ENCODE measurements at regions not wholly inside any gene's neighbourhood (a gene's known extent, or its start where the extent isn't known, plus 50 kb on each side); places are given as distances from the start of the nearest gene placed in this dataset.

- DNase-seq (ENCODE audit: low read depth in 1 of 2, low spot score in 1 of 2): no peak
These were observed 224.1 kb downstream of the BCAT1 start for GRCh38 chr12:24724814-24725213.

- DNase-seq (ENCODE audit: low read depth in 1 of 2, low spot score in 1 of 2): no peak
These were observed 225.1 kb downstream of the BCAT1 start for GRCh38 chr12:24723759-24724158.

DNA sequence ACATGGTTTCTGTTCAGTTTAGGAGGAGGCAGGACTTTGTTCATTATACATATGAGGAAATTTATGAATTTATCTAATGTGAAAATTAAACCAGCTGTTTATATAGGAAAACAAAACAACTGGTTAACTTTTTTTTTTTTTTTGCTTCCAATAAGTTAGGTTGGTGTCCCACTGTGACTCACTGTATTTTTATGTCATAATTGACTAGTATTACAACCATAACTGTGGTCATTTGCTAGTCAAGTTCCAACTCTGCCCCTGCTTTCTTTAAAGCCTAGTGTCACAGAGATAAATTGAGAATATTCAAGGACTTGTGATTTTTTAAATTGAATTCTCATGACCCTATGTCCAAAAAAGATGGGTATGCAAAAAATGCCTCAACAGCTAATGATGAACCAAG, 227.7 kb downstream of the BCAT1 start:
- no peak for DNase-seq (ENCODE audit: low read depth in 1 of 2, low spot score in 1 of 2)

- DNase-seq (ENCODE audit: low read depth in 1 of 2, low spot score in 1 of 2): peak in 1 of 2 donors; percentile 2
These were observed 229.6 kb downstream of the BCAT1 start for GRCh38 chr12:24719293-24719721.

DNA sequence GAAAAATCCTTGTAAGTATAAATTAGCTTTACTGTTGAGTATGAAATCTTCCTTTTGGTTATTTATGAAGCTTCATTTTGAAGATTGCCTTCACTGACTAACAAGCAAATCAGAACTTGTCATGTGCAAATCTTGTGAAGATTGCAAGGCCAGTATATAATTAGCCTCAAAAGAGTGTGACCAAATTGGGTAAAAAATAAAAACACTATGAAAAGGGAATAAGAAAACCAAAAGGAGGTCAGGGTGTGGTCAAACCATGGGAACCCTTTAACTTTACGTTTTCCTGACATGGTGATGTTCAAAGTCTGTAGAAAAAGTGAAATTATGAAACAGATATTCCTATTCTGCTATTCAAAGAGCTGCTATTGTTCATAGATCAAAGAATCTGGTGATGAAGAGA, 230.3 kb downstream of the BCAT1 start:
- DNase-seq (ENCODE audit: low read depth in 1 of 2, low spot score in 1 of 2): no peak

DNA sequence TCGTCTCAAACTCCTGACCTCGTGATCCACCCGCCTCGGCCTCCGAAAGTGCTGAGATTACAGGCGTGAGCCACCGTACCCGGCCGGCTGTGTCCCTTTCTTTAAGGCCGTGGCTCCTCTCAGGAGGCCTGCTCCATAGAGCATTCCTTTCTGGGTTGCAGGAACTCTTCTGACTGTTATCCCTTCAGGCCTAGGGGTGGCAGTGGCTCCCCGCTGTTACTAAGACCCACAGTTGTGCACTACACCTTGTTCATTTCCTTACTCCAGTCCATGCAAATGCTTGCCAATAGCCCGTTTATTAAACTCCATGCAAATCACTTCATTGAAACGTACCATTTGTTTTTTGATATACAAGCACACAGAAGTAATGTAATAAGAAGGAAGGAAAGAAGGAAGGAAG, 234.7 kb downstream of the BCAT1 start:
- no peak for DNase-seq (ENCODE audit: low read depth in 1 of 2, low spot score in 1 of 2)

DNA sequence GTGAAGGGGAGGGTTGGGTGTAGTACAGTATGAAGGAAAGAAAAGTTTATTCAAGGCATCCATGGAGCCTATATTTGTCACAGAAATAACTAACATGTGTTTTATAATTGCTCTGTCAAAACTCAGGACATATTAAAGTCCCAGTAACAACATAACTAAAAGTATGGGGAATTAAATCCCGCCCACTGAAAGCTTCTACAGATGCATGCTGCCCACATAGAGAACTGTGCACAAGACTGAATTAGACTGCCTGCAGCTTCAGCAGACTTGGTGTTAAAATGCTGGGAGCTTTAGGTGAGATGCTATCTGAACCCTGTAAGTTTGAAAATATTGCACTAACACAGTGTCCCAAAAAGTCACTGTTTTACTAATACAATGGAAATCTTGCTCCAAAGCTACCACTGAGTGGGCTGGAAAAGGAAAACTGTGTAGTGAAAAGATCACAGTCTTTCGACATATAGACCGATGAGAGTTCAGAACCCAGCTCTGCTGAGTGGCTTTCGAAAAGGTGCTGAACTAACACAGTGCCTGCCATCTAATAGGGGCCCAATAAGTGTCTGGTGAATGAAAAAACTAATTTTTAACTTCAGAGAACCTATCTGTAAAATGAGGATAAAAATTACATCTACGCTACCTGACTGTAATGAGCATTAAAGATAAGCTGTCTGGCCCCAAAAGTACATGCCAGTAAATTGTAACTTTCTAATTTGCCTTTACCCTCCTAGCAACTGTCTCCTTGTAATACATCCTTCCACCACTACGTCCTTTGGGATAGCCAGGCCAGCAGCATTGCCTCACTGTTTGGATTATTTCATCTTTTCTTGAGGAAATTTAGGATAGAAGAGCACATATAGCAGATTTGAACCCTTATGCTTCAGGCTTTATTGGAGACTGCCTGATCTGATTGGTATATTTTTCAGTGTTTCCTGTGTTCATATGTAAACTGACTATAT, 237.6 kb downstream of the BCAT1 start:
- DNase-seq (ENCODE audit: low read depth in 1 of 2, low spot score in 1 of 2): no peak

DNA sequence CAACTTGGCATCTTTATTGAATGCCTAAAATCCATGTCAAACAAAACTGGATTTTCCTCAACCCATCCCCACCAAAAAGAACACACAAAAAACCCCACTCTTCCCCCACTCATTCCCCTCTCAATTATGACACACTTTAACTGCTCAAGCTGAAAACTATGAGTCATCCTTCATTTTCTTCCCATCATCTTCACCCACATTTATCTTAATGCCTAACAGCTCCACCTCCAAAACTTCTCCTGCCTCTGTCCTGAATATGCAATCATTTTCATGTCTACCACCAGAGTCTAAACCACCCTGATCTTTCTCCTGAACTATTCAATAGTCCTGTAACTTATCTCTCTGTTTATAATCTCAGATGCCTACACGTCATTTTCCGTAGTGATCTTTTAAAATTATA, 239.7 kb downstream of the BCAT1 start:
- DNase-seq (ENCODE audit: low read depth in 1 of 2, low spot score in 1 of 2): no peak

DNA sequence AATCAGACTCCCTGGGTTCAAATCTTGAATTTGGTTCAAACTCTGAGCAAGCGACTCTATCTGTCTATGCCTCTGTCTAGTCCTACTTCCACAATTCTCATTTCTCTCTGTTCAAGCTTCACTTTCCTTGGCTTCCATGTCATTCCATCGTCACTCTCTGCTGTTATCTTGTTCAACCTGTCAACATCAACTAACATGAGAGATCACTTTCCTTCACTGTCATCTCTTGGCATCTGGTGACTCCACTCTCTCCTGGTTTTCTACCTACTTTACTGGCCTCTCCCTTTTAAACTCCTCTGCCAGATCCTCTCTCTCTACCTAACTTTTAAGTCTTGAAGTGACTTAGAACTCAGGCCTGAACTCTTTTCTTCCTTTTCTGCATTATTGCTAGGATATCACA, 240.2 kb downstream of the BCAT1 start:
- no peak for DNase-seq (ENCODE audit: low read depth in 1 of 2, low spot score in 1 of 2)

GRCh38 chr12:24708043-24708442, 240.9 kb downstream of the BCAT1 start:
- no peak for DNase-seq (ENCODE audit: low read depth in 1 of 2, low spot score in 1 of 2)

DNA sequence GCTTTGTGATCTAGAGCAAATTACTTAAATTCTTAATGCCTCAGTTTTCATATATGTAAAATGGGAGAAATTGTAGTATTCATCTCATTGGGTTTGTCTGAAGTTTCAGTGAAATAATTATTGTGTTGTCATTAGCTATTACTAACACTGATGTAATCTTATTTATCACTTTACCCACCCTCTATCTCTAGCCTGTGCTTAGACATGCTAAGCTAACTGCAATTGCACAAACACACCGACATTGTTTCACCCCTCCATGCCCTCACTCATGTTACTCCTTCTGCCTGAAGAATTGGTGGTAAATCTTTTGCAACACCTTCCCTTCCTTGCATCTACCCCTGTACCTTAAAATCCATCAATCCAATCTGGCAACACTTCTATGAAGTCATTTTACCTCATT, 241.6 kb downstream of the BCAT1 start:
- DNase-seq (ENCODE audit: low read depth in 1 of 2, low spot score in 1 of 2): no peak

GRCh38 chr12:24705741-24706358, 243.1 kb downstream of the BCAT1 start:
- no peak for DNase-seq (ENCODE audit: low read depth in 1 of 2, low spot score in 1 of 2)

GRCh38 chr12:24705216-24705615, 243.7 kb downstream of the BCAT1 start:
- DNase-seq (ENCODE audit: low read depth in 1 of 2, low spot score in 1 of 2): no peak

GRCh38 chr12:24701343-24701742, 247.6 kb downstream of the BCAT1 start:
- DNase-seq (ENCODE audit: low read depth in 1 of 2, low spot score in 1 of 2): no peak

DNA sequence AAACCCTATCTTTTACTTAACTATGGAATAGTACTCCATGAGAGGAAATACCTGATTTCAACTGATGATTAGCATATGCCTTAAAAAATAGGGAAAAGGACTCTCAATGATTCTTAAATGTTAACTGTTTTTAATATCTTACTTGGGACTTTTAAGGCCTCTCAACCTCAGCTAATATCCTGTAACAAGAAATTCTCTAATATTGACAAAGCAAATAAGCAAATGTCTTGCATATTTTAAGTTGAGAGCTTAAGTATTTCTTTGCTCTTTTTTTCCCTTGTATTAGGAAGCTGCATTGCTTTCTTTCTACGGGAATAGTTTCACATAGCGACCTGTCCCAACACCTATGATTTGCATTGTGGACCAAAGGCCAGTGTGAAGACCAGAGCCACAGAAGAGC, 249.9 kb downstream of the BCAT1 start:
- DNase-seq (ENCODE audit: low read depth in 1 of 2, low spot score in 1 of 2): no peak

DNA sequence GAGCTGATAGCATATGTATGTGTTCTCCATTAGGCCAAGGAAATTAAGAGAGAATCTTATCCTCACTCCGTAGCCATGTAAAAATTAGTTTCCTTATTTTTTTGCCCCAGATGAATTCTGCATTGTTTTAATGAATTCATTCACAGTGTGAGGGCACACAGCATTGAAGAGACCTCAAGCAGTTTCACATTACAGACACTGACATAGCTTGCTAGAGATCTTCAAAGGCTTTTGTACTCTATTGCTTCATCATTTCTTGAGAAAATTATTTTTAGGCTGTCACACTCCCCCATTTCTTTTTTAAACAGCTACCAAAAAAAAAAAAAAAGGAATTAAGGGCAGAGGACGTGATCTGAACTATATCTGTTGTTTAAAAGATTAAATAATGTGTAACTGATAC, 251.1 kb downstream of the BCAT1 start:
- no peak for DNase-seq (ENCODE audit: low read depth in 1 of 2, low spot score in 1 of 2)

- DNase-seq (ENCODE audit: low read depth in 1 of 2, low spot score in 1 of 2): no peak
These were observed 251.6 kb downstream of the BCAT1 start for GRCh38 chr12:24697295-24697694.

DNA sequence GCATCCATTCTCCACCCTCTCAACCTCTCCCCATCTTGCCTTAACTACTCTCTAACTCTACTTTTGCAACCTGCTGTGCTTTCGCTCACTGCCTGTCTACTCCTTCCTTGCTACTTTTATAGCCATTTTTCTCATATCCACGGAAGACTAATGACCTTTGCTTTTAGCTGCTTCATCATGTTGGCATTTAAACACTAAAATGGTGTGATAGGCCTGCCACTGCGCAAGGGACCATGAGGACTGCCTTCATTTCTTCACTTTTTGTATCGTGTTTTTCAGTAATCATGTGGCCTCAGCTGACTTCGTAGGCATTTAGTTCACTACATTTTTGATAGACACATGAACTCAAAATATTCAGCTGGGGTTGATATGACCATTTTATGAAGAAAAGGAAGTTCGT, 252.1 kb downstream of the BCAT1 start:
- no peak for DNase-seq (ENCODE audit: low read depth in 1 of 2, low spot score in 1 of 2)

DNA sequence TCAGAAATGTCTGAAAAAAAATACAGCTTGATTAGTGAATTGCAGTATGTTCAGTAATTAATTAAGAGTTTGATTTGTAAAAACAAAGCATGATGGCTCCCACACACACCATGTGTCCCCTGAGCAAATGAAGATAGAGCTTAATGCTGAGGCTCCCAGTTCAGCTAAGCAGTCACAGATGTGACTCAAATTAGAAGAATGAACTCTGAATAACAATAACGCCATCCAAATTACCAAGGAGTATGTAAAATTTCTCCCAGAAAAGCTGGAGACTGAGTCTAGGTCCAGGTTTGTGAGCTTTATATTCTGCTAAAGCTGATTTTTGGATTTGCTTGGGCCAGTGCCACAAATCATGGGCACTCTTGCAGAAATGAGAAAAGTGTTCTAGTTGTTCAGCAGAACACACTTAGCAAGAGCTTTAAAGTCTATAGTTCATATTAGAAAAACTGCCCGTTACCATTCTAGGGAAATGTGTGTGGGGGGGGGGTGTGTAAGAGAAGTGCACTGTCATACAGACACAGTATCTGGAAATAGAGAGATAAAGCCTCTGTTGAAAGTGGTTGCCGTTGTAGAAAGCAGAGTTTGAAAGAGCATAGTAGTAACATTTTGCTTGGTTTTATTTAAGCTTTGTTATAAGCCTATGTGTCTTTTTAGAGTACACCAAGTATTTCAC, 253.1 kb downstream of the BCAT1 start:
- no peak for DNase-seq (ENCODE audit: low read depth in 1 of 2, low spot score in 1 of 2)

- DNase-seq (ENCODE audit: low read depth in 1 of 2, low spot score in 1 of 2): no peak
These were observed 253.8 kb downstream of the BCAT1 start for GRCh38 chr12:24695103-24695502.

GRCh38 chr12:24688601-24689000, 260.3 kb downstream of the BCAT1 start:
- DNase-seq (ENCODE audit: low read depth in 1 of 2, low spot score in 1 of 2): no peak

GRCh38 chr12:24681570-24681969, 267.3 kb downstream of the BCAT1 start:
- DNase-seq (ENCODE audit: low read depth in 1 of 2, low spot score in 1 of 2): no peak

Data from stimulated activated CD4-positive, alpha-beta T cell treated with anti-CD3 and anti-CD28 coated beads, Interleukin-15, amount 100 ng/mL, for 1 hour (primary cell).